Upper lobe of right lung (tissue), 1 donor: ENCODE measurements at regions not wholly inside any gene's neighbourhood (a gene's known extent, or its start where the extent isn't known, plus 50 kb on each side); places are given as distances from the start of the nearest gene placed in this dataset.

Source experiments
- ATAC-seq: fragments of 200-7000 bp; cut with Tn5 transposase; one replicate; pipeline ENCODE4 v1.9.1; 2020; ENCODE audit warnings: mild to moderate bottlenecking, moderate library complexity
- DNase-seq: peaks from one replicate; pipeline ENCODE4 v3.0.0-alpha.2; 2020
- H3K27ac ChIP-seq: fragments of 200-600 bp; one replicate; pipeline ENCODE4 v1.8.0; 2022
- H3K27me3 ChIP-seq: fragments of 200-600 bp; one replicate; pipeline ENCODE4 v1.8.0; 2022; ENCODE audit warnings: mild to moderate bottlenecking
- H3K36me3 ChIP-seq: fragments of 200-600 bp; one replicate; pipeline ENCODE4 v1.8.0; 2022
- H3K4me1 ChIP-seq: fragments of 200-600 bp; one replicate; pipeline ENCODE4 v1.8.0; 2022
- H3K4me3 ChIP-seq: fragments of 200-600 bp; one replicate; pipeline ENCODE4 v1.8.0; 2022; ENCODE audit warnings: mild to moderate bottlenecking
- H3K9me3 ChIP-seq: fragments of 200-600 bp; one replicate; pipeline ENCODE4 v1.8.0; 2022
- intact Hi-C: fragments of 100-400 bp; cut with DNase I; formaldehyde crosslinking; loops from one replicate; pipeline ENCODE4 v1.11.0; 2022
- TF ChIP-seq, protein P1 (sequence below): fragments of 200-600 bp; IDR thresholded peaks from one replicate; pipeline ENCODE4 v1.8.0; 2022; ENCODE audit warnings: antibody characterized with exemption
- donor health status: DM: no; HTN: yes; CAD: no; lungs with severe emphysema.

GRCh38 chr4:117385526-117385925, 300.1 kb upstream of the TRAM1L1 start:
- DNase-seq, result no peak
- no peak overlapping the region for H3K27ac ChIP-seq
- no peaks in the 10 kb centered on the region for H3K9me3 ChIP-seq
- H3K36me3 ChIP-seq, result no peaks in the 10 kb centered on the region
- intact Hi-C loops, result no loop called here
- H3K4me3 ChIP-seq, result no peak overlapping the region
- H3K27me3 ChIP-seq, result no peaks in the 10 kb centered on the region
- H3K4me1 ChIP-seq, result no peaks in the 10 kb centered on the region
- no peak for ATAC-seq
- TF ChIP-seq, protein P1, sequence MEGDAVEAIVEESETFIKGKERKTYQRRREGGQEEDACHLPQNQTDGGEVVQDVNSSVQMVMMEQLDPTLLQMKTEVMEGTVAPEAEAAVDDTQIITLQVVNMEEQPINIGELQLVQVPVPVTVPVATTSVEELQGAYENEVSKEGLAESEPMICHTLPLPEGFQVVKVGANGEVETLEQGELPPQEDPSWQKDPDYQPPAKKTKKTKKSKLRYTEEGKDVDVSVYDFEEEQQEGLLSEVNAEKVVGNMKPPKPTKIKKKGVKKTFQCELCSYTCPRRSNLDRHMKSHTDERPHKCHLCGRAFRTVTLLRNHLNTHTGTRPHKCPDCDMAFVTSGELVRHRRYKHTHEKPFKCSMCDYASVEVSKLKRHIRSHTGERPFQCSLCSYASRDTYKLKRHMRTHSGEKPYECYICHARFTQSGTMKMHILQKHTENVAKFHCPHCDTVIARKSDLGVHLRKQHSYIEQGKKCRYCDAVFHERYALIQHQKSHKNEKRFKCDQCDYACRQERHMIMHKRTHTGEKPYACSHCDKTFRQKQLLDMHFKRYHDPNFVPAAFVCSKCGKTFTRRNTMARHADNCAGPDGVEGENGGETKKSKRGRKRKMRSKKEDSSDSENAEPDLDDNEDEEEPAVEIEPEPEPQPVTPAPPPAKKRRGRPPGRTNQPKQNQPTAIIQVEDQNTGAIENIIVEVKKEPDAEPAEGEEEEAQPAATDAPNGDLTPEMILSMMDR, result no peak

DNA sequence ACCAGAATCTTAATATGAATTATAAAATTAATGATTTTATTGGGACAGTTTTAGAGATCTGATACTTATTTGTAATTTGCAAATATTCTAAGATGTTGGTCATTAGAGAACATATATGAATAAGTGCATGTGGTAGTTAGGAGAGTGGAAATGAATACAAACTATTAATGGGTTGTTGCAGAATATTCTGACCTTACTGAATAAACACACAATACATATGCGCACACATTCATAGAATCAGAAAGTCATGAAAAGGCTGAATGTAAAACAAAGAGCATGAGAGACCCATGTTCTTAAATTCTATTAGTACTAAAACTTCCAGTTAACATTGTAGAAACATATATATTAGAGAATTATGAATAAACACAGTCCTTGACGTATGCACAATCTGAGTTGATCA, 301.7 kb upstream of the TRAM1L1 start:
- TF ChIP-seq, protein P1, result no peak
- no peaks in the 10 kb centered on the region for H3K36me3 ChIP-seq
- H3K4me1 ChIP-seq, result no peaks in the 10 kb centered on the region
- no peak overlapping the region for H3K27ac ChIP-seq
- DNase-seq (no peak), ATAC-seq (no peak)
- H3K27me3 ChIP-seq, result no peaks in the 10 kb centered on the region
- H3K9me3 ChIP-seq, result no peaks in the 10 kb centered on the region
- intact Hi-C loops, result no loop called here
- H3K4me3 ChIP-seq, result no peak overlapping the region

DNA sequence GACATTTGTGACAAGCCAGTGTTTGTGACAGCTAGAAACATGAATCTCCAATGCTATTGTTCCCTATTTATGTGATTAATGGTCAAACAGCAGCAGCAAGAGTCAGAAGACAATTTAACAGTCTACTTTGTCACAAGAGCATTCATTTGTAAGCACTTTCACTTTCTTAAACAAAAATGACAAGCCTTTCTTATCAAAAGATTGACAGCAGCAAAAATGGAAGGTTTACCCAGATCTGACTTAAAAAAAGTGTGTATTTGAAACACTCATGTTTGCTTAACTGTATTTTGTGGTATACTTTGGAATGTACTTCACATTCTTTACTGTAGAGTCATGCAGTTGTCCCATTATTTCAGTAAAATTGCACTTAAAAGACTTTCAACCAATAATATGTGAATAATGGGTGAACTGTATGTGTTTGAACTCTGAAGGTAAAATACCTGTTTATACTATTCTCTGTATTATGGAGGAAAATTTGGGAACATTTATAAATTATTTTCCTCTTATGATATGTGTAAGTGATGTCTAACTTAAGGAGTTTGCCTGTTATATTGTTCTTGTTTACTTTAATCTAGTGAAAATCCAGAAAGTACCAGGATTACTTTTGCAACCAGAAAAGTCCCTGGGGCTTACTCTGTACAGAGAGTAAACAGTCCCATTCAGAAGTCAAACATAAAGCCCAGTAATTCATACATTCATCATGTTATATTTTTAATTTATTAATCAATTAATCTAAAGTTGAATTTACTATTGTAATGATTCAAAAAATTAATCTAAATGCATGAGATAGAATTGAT, 314.9 kb upstream of the TRAM1L1 start:
- peak; percentile 40 for ATAC-seq
- Histone ChIP-seq H3K27me3 (no peaks in the 10 kb centered on the region), H3K27ac (no peak overlapping the region), H3K9me3 (no peaks in the 10 kb centered on the region), H3K36me3 (no peaks in the 10 kb centered on the region), H3K4me3 (no peak overlapping the region), H3K4me1 (no peaks in the 10 kb centered on the region)
- intact Hi-C loops, result no loop called here
- TF ChIP-seq, protein P1, result no peak
- DNase-seq, result no peak

GRCh38 chr4:117412661-117413060, 327.3 kb upstream of the TRAM1L1 start:
- no peak for ATAC-seq
- intact Hi-C loops, result no loop called here
- no peak overlapping the region for H3K27ac ChIP-seq
- DNase-seq, result no peak
- H3K9me3 ChIP-seq, result no peaks in the 10 kb centered on the region
- no peaks in the 10 kb centered on the region for H3K36me3 ChIP-seq
- TF ChIP-seq, protein P1, result no peak
- no peak overlapping the region for H3K4me3 ChIP-seq
- H3K27me3 ChIP-seq, result no peaks in the 10 kb centered on the region
- no peaks in the 10 kb centered on the region for H3K4me1 ChIP-seq

DNA sequence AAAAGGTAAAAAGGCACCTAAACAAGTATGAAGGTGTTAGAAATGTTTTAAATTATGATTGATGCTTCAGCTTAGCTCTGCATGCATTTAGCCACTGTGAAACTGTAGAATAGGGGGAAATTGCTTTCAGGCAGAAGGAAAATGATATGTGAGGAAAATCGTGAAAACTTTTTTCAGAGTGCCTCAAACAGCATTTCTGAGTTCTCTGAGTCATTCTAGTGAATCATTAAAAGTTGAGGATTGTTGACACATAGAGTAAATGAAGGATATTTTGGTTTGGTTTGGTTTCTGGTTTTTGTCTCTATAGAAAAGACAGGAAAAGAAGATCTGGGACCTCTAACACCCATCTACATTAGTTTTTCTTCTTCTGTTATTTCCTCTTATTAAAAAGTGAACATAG, 332.5 kb upstream of the TRAM1L1 start:
- H3K4me3 ChIP-seq, result no peak overlapping the region
- no peaks in the 10 kb centered on the region for H3K36me3 ChIP-seq
- no peak overlapping the region for H3K27ac ChIP-seq
- DNase-seq, result no peak
- no peaks in the 10 kb centered on the region for H3K27me3 ChIP-seq
- intact Hi-C loops, result no loop called here
- H3K4me1 ChIP-seq, result no peaks in the 10 kb centered on the region
- no peak for ATAC-seq
- TF ChIP-seq, protein P1, result no peak
- H3K9me3 ChIP-seq, result no peaks in the 10 kb centered on the region
